IMR-90 (cell line): ENCODE measurements at regions not wholly inside any gene's neighbourhood (a gene's known extent, or its start where the extent isn't known, plus 50 kb on each side); places are given as distances from the start of the nearest gene placed in this dataset.

Experiments
- ATAC-seq: fragments of 200-7000 bp; cut with Tn5 transposase; 2 replicates; pipeline ENCODE4 v1.9.1; 2020; ENCODE audit warnings: low read depth, mild to moderate bottlenecking, moderate library complexity
- BruUV-seq: library from RNA; stranded (reverse); fragments of 400-500 nt; replicated peaks from 2 replicates; lab custom pipeline; 2021; lab: Mats Ljungman, UMichigan
- CTCF ChIA-PET: fragments of 300-600 bp; formaldehyde crosslinking; extraction: SDS; loops from one replicate; lab custom pipeline; 2021; ENCODE audit warnings: antibody characterized with exemption; lab: Yijun Ruan, JAX
- POLR2A ChIA-PET: fragments of 300-600 bp; sonication (Branson Sonifier 250); formaldehyde crosslinking; loops from one replicate; lab custom pipeline; 2022; ENCODE audit warnings: antibody characterized with exemption; ENCODE audit not compliant: unreplicated experiment; lab: Charles Lee
- DNase-seq: peaks from one replicate; pipeline ENCODE4 v3.0.0; 2013
- H2AFZ ChIP-seq: replicated peaks from 2 replicates; pipeline ENCODE3; 2013; ENCODE audit warnings: low read length, mild to moderate bottlenecking; ENCODE audit not compliant: poor library complexity
- H2AK5ac ChIP-seq: 2 replicates; pipeline ENCODE4 v1.6.1; 2013; ENCODE audit warnings: low read depth, low read length, inconsistent platforms
- H2AK9ac ChIP-seq: replicated peaks from 2 replicates; pipeline ENCODE3; 2013; ENCODE audit warnings: mild to moderate bottlenecking, low read depth, low read length, moderate library complexity; ENCODE audit not compliant: poor library complexity
- H2BK120ac ChIP-seq: 2 replicates; pipeline ENCODE4 v1.6.1; 2013; ENCODE audit warnings: low read depth, low read length, inconsistent platforms
- H2BK15ac ChIP-seq: 3 replicates; pipeline ENCODE4 v1.6.1; 2013; ENCODE audit warnings: low read depth, low read length, inconsistent platforms
- H2BK20ac ChIP-seq: 2 replicates; pipeline ENCODE4 v1.6.1; 2013; ENCODE audit warnings: low read depth, mild to moderate bottlenecking, inconsistent platforms, low read length, moderate library complexity
- H2BK5ac ChIP-seq: 2 replicates; pipeline ENCODE4 v1.6.1; 2013; ENCODE audit warnings: mild to moderate bottlenecking, low read depth, low read length, inconsistent platforms; ENCODE audit not compliant: poor library complexity, severe bottlenecking
- H3K14ac ChIP-seq: replicated peaks from 2 replicates; pipeline ENCODE4 v1.6.1; 2013; ENCODE audit warnings: low read depth, low read length, inconsistent platforms
- H3K18ac ChIP-seq: 2 replicates; pipeline ENCODE4 v1.6.1; 2013; ENCODE audit warnings: low read depth, low read length, control low read depth
- H3K23ac ChIP-seq: 2 replicates; pipeline ENCODE4 v1.6.1; 2013; ENCODE audit warnings: low read depth, low read length, inconsistent platforms
- H3K27ac ChIP-seq: 2 replicates; pipeline ENCODE4 v1.5.1; 2013; ENCODE audit warnings: mild to moderate bottlenecking, control low read depth, low read length; ENCODE audit not compliant: insufficient read depth
- H3K27me3 ChIP-seq: 2 replicates; pipeline ENCODE4 v1.6.1; 2013; ENCODE audit warnings: low read length; ENCODE audit not compliant: control insufficient read depth, insufficient read depth
- H3K36me3 ChIP-seq: 2 replicates; pipeline ENCODE4 v1.6.1; 2013; ENCODE audit warnings: low read length, mixed read lengths; ENCODE audit not compliant: control insufficient read depth, insufficient read depth
- H3K4ac ChIP-seq: 2 replicates; pipeline ENCODE4 v1.6.1; 2013; ENCODE audit warnings: low read depth, low read length, inconsistent platforms
- H3K4me1 ChIP-seq: 2 replicates; pipeline ENCODE4 v1.6.1; 2013; ENCODE audit warnings: low read length, mixed read lengths; ENCODE audit not compliant: control insufficient read depth, insufficient read depth
- H3K4me2 ChIP-seq: 2 replicates; pipeline ENCODE4 v1.6.1; 2013; ENCODE audit warnings: low read depth, mild to moderate bottlenecking, control low read depth, low read length, moderate library complexity
- H3K4me3 ChIP-seq: 2 replicates; pipeline ENCODE4 v1.5.1; 2013; ENCODE audit warnings: low read depth, mild to moderate bottlenecking, control low read depth, low read length, moderate library complexity; ENCODE audit not compliant: insufficient read depth
- H3K56ac ChIP-seq: 2 replicates; pipeline ENCODE4 v1.6.1; 2013; ENCODE audit warnings: low read length, inconsistent platforms; ENCODE audit not compliant: insufficient read depth; ENCODE audit errors: extremely low read depth
- H3K79me1 ChIP-seq, 2 experiments: 2 replicates each; pipeline ENCODE4 v1.6.1; 2013; ENCODE audit warnings: low read length in 2 of 2, inconsistent platforms in 1 of 2, low read depth in 1 of 2
- H3K9ac ChIP-seq: 2 replicates; pipeline ENCODE4 v1.6.1; 2013; ENCODE audit warnings: low read depth, low read length, control low read depth
- H3K9me1 ChIP-seq: 2 replicates; pipeline ENCODE4 v1.6.1; 2013; ENCODE audit warnings: low read length, inconsistent platforms; ENCODE audit not compliant: insufficient read depth
- H3K9me3 ChIP-seq: 2 replicates; pipeline ENCODE4 v1.6.1; 2013; ENCODE audit warnings: low read length; ENCODE audit not compliant: control insufficient read depth, insufficient read depth
- H4K20me1 ChIP-seq: 2 replicates; pipeline ENCODE4 v1.6.1; 2013; ENCODE audit warnings: low read length, inconsistent platforms; ENCODE audit not compliant: insufficient read depth
- H4K5ac ChIP-seq: 2 replicates; pipeline ENCODE4 v1.6.1; 2013; ENCODE audit warnings: mild to moderate bottlenecking, low read depth, low read length, control low read depth
- H4K8ac ChIP-seq, 2 experiments: 2 replicates each; pipeline ENCODE4 v1.6.1; 2013; ENCODE audit warnings: low read depth in 2 of 2, low read length in 2 of 2, control low read depth in 1 of 2, inconsistent platforms in 1 of 2
- H4K91ac ChIP-seq: 2 replicates; pipeline ENCODE4 v1.6.1; 2013; ENCODE audit warnings: low read depth, low read length, inconsistent platforms; ENCODE audit not compliant: insufficient read depth
- BHLHE40 ChIP-seq: fragments of 150-350 bp; IDR thresholded peaks from 2 replicates; pipeline ENCODE4 v1.6.1; 2016; ENCODE audit warnings: mild to moderate bottlenecking, low read depth, low read length
- MAFK ChIP-seq: IDR thresholded peaks from 2 replicates; pipeline ENCODE4 v1.6.1; 2012; ENCODE audit warnings: low read depth, low read length, improper control_type of control experiment
- MXI1 ChIP-seq: IDR thresholded peaks from 2 replicates; pipeline ENCODE4 v1.6.1; 2012; ENCODE audit warnings: low read depth, mild to moderate bottlenecking, low read length, moderate library complexity, borderline replicate concordance
- RCOR1 ChIP-seq: IDR thresholded peaks from 2 replicates; pipeline ENCODE4 v1.6.1; 2012; ENCODE audit warnings: mild to moderate bottlenecking, low read length, improper control_type of control experiment; ENCODE audit not compliant: insufficient replicate concordance
- RFX5 ChIP-seq: IDR thresholded peaks from 2 replicates; pipeline ENCODE4 v1.8.0; 2012; ENCODE audit warnings: low read depth, mild to moderate bottlenecking, low read length, moderate library complexity
- SMC3 ChIP-seq: fragments of 150-350 bp; IDR thresholded peaks from 2 replicates; pipeline ENCODE4 v1.6.1; 2016; ENCODE audit warnings: low read depth, mild to moderate bottlenecking, antibody characterized with exemption, low read length, moderate library complexity
- WGBS, 2 experiments: methylation state at CpG; one replicate each; pipeline versions ENCODE4 v1.1.5 to v1.1.7; 2013; ENCODE audit warnings: missing lambda C conversion rate in 2 of 2; ENCODE audit not compliant: insufficient read length in 1 of 2; ENCODE audit errors: extremely low coverage in 2 of 2; 5-methylcytosine and 5-hydroxymethylcytosine counted together
- dilution Hi-C: fragments of 300-500 bp; cut with HindIII; formaldehyde crosslinking; loops from one replicate; pipeline ENCODE4 v1.14.3; 2018; ENCODE audit warnings: low sequenced_read_pairs; ENCODE audit not compliant: unreplicated experiment
- in situ Hi-C: fragments of 300-500 bp; cut with MboI; formaldehyde crosslinking; loops from 3 replicates; pipeline ENCODE4 v1.14.3; 2019; ENCODE audit warnings: low sequenced_read_pairs, inconsistent platforms, mixed read lengths
- intact Hi-C: fragments of 100-400 bp; cut with micrococcal nuclease; formaldehyde crosslinking; loops from 2 replicates; pipeline ENCODE4 v1.10.0; 2022
- TF ChIP-seq, protein P1 (sequence below): conservative IDR thresholded peaks from 2 replicates; pipeline ENCODE4 v1.5.1; 2012; ENCODE audit warnings: mild to moderate bottlenecking, low read depth, low read length, improper control_type of control experiment
- TF ChIP-seq, protein P2 (sequence below): fragments of 150-350 bp; IDR thresholded peaks from 2 replicates; pipeline ENCODE4 v1.6.1; 2016; ENCODE audit warnings: low read depth, mild to moderate bottlenecking, low read length, moderate library complexity, borderline replicate concordance

DNA sequence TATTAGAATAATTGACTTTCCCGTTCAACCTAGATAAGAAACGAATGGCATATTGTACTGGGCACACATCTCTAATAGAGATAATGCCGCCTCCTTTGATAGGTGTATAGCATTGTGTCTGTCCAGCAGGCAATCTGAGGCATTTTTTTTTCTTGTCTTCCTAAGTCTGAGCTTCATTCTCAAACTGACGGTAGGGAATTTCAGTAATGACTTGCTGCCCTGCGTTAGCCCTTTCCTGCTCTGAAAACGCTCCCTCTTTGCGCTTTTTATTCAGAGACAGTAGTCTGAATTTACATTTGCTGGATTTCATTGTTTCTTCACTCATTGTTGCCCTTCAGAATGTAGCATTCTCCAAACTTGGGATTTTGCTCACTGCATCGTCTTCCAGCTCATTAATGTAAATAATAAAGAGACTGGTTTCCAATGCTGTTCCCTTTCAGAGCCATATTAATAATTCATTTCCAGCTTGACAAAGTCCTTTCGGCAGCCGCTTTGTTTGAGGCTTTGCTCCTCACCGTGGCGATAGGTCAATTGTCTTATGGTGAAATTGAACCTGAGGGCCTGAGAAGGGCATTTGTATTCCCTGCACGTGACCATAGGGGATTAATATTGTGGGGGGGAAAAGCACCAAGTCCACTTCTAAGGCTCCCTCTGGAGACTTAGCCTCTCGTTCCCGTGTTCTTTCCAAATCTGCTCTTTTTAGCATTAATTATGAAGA is 412.1 kb downstream of the SMARCA1 start:
- Histone ChIP-seq H4K5ac (no peak overlapping the region), H3K9ac (no peak overlapping the region), H2BK15ac (no peak overlapping the region), H3K4ac (no peak overlapping the region), H3K23ac (no peak overlapping the region), H4K8ac (no peak overlapping the region), H3K9me3 (no peaks in the 10 kb centered on the region), H3K27ac (no peak overlapping the region), H3K36me3 (no peaks in the 10 kb centered on the region), H3K14ac (no peak overlapping the region), H3K18ac (no peak overlapping the region), H3K4me3 (no peak overlapping the region), H2AK9ac (no peak overlapping the region), H2BK20ac (no peak overlapping the region), H2BK5ac (no peak overlapping the region), H4K91ac (no peak overlapping the region), H3K4me1 (no peaks in the 10 kb centered on the region), H2BK120ac (no peak overlapping the region), H3K27me3 (peaks cover 1% of the 10 kb centered on the region; the same call in 1 of the 2 replicates), H3K4me2 (no peak overlapping the region), H3K79me1 (no peaks in the 10 kb centered on the region), H2AFZ (no peak overlapping the region), H3K9me1 (no peaks in the 10 kb centered on the region), H2AK5ac (no peak overlapping the region), H3K56ac (no peak overlapping the region), H4K20me1 (no peaks in the 10 kb centered on the region)
- no peak for TF ChIP-seq RFX5
- no peak for TF ChIP-seq SMC3
- TF ChIP-seq, protein P1, sequence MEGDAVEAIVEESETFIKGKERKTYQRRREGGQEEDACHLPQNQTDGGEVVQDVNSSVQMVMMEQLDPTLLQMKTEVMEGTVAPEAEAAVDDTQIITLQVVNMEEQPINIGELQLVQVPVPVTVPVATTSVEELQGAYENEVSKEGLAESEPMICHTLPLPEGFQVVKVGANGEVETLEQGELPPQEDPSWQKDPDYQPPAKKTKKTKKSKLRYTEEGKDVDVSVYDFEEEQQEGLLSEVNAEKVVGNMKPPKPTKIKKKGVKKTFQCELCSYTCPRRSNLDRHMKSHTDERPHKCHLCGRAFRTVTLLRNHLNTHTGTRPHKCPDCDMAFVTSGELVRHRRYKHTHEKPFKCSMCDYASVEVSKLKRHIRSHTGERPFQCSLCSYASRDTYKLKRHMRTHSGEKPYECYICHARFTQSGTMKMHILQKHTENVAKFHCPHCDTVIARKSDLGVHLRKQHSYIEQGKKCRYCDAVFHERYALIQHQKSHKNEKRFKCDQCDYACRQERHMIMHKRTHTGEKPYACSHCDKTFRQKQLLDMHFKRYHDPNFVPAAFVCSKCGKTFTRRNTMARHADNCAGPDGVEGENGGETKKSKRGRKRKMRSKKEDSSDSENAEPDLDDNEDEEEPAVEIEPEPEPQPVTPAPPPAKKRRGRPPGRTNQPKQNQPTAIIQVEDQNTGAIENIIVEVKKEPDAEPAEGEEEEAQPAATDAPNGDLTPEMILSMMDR = no peak
- TF ChIP-seq MXI1 = no peak
- TF ChIP-seq BHLHE40 = no peak
- no peak for TF ChIP-seq MAFK
- TF ChIP-seq, protein P2, sequence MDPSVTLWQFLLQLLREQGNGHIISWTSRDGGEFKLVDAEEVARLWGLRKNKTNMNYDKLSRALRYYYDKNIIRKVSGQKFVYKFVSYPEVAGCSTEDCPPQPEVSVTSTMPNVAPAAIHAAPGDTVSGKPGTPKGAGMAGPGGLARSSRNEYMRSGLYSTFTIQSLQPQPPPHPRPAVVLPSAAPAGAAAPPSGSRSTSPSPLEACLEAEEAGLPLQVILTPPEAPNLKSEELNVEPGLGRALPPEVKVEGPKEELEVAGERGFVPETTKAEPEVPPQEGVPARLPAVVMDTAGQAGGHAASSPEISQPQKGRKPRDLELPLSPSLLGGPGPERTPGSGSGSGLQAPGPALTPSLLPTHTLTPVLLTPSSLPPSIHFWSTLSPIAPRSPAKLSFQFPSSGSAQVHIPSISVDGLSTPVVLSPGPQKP = no peak
- no peak for TF ChIP-seq RCOR1
- DNase-seq (no peak), ATAC-seq (no peak)
- BruUV-seq = no TSS peak
- intact Hi-C loops = no loop called here
- POLR2A ChIA-PET = no interaction called here
- dilution Hi-C loops = no loop called here
- in situ Hi-C loops = no loop called here
- CTCF ChIA-PET = interaction anchor here (0.6 kb wide), 1 partner anchor 24 kb away, joined by 4 read pairs; no protein-coding TSS in a partner anchor
- 17% methylated on average over 1 of the region's 15 CpGs; no CpG with 5 or more reads in 1 of the 2 experiments for WGBS, 2 experiments
